H1 (cell line): ENCODE measurements at regions not wholly inside any gene's neighbourhood (a gene's known extent, or its start where the extent isn't known, plus 50 kb on each side); places are given as distances from the start of the nearest gene placed in this dataset.

ENCODE experiments used
- CHD1 ChIP-seq: IDR thresholded peaks from 2 replicates; pipeline ENCODE4 v1.6.1; 2012; ENCODE audit warnings: low read depth, low read length, improper control_type of control experiment
- HDAC6 ChIP-seq: IDR thresholded peaks from one replicate; pipeline ENCODE4 v1.7.1; 2012; ENCODE audit warnings: low read depth, mild to moderate bottlenecking, inconsistent platforms, low read length, moderate library complexity
- PHF8 ChIP-seq: fragments of 200-600 bp; sonication (generic); conservative IDR thresholded peaks from 2 replicates; pipeline ENCODE4 v1.7.1; 2012; ENCODE audit warnings: low read depth, mild to moderate bottlenecking, inconsistent platforms, low read length, moderate library complexity
- POLR2A ChIP-seq, 2 experiments: IDR thresholded peaks; 1 replicate in 1 of 2; 2 replicates in 1 of 2; pipeline ENCODE4 v1.6.1; 2011; ENCODE audit warnings: low read depth in 2 of 2, low read length in 2 of 2, mild to moderate bottlenecking in 2 of 2; ENCODE audit errors: control extremely low read depth in 1 of 2
- RAD21 ChIP-seq, 2 experiments: IDR thresholded peaks in 1 of 2; conservative IDR thresholded peaks in 1 of 2; 2 replicates each; pipeline ENCODE4 v1.6.1; 2011; ENCODE audit warnings: low read depth in 2 of 2, low read length in 2 of 2, improper control_type of control experiment in 1 of 2, inconsistent platforms in 1 of 2, mild to moderate bottlenecking in 1 of 2, moderate library complexity in 1 of 2
- TCF12 ChIP-seq: IDR thresholded peaks from 2 replicates; pipeline ENCODE4 v1.6.1; 2011; ENCODE audit warnings: low read depth, mild to moderate bottlenecking, low read length
- TF ChIP-seq, protein P1 (sequence below): IDR thresholded peaks from 2 replicates; pipeline ENCODE4 v1.6.1; 2012; ENCODE audit warnings: low read length, inconsistent platforms
- TF ChIP-seq, protein P2 (sequence below): IDR thresholded peaks from 2 replicates; pipeline ENCODE4 v1.6.1; 2011; ENCODE audit warnings: low read length, improper control_type of control experiment
- TF ChIP-seq, protein P3 (sequence below): IDR thresholded peaks from 2 replicates; pipeline ENCODE4 v1.6.1; 2011; ENCODE audit warnings: low read depth, mild to moderate bottlenecking, low read length; ENCODE audit not compliant: insufficient read depth
- TF ChIP-seq, protein P4 (sequence below): IDR thresholded peaks from 2 replicates; pipeline ENCODE4 v1.6.1; 2012; ENCODE audit warnings: inconsistent platforms

DNA sequence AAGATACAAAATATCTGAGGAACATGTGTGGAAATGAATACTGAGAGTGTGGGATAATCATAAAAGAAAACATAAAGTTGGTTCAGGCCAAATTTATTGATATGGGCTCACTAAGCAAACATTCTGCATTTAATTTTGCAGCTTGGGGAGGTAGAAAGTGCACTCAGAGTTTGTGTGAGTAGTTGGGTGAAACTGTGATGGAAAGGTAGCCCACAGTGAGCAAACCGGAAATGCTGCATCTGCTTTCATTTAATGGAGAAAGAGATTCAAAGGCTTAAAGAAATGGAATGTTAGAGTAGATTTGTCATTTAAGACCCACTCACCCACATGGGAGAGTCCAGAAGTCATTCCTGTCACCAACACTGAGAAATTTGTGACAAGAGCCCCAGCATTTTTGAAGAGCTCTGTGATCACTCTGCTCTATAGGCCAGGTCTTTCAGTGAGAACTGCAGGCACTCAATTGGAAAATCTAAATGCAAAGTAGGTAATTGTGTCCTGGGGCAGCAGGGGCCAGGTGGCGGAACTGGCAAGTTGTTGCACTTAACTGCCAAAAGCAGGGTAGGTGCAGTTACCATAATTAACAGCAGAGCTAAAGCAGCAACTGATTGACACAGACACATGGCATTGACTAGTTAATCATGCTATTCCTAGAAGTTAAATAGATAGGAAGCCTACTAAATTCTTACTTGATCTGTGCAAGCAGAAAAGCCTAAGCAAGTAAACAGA lies 1228.3 kb upstream of the PCDH20 start (continued):
- TF ChIP-seq, protein P1, sequence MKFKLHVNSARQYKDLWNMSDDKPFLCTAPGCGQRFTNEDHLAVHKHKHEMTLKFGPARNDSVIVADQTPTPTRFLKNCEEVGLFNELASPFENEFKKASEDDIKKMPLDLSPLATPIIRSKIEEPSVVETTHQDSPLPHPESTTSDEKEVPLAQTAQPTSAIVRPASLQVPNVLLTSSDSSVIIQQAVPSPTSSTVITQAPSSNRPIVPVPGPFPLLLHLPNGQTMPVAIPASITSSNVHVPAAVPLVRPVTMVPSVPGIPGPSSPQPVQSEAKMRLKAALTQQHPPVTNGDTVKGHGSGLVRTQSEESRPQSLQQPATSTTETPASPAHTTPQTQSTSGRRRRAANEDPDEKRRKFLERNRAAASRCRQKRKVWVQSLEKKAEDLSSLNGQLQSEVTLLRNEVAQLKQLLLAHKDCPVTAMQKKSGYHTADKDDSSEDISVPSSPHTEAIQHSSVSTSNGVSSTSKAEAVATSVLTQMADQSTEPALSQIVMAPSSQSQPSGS, result no peak
- TF ChIP-seq, protein P2, sequence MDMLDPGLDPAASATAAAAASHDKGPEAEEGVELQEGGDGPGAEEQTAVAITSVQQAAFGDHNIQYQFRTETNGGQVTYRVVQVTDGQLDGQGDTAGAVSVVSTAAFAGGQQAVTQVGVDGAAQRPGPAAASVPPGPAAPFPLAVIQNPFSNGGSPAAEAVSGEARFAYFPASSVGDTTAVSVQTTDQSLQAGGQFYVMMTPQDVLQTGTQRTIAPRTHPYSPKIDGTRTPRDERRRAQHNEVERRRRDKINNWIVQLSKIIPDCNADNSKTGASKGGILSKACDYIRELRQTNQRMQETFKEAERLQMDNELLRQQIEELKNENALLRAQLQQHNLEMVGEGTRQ, result no peak
- TF ChIP-seq POLR2A (IDR thresholded peaks at IDR 0.05; ENCODE audit: control extremely low read depth in 1 of 2, low read depth in 2 of 2, low read length in 2 of 2) (no peak), CHD1 (no peak), RAD21 (IDR thresholded peaks at IDR 0.05 in 1 of 2, conservative IDR thresholded peaks at IDR 0.05 in 1 of 2; ENCODE audit: low read depth in 2 of 2, low read length in 2 of 2) (no peak), TCF12 (no peak), HDAC6 (no peak), PHF8 (no peak)
- TF ChIP-seq, protein P3, sequence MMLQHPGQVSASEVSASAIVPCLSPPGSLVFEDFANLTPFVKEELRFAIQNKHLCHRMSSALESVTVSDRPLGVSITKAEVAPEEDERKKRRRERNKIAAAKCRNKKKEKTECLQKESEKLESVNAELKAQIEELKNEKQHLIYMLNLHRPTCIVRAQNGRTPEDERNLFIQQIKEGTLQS, result no peak
- TF ChIP-seq, protein P4, sequence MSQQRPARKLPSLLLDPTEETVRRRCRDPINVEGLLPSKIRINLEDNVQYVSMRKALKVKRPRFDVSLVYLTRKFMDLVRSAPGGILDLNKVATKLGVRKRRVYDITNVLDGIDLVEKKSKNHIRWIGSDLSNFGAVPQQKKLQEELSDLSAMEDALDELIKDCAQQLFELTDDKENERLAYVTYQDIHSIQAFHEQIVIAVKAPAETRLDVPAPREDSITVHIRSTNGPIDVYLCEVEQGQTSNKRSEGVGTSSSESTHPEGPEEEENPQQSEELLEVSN, result no peak
